Activated naive CD8-positive, alpha-beta T cell treated with anti-CD3 and anti-CD28 coated beads, Interleukin-2, amount 10 ng/mL, durations not matched to agents 7 days and 5 days (primary cell): ENCODE measurements at regions not wholly inside any gene's neighbourhood (a gene's known extent, or its start where the extent isn't known, plus 50 kb on each side); places are given as distances from the start of the nearest gene placed in this dataset.

Experiments
- ATAC-seq: fragments of 150-1000 bp; cut with Tn5 transposase; one replicate; pipeline ENCODE4 v1.10.0; 2021; ENCODE audit warnings: low read depth, moderate library complexity
- POLR2A ChIA-PET: fragments of 350-600 bp; sonication (Branson Sonifier 250); formaldehyde crosslinking; loops from one replicate; lab custom pipeline; 2021; ENCODE audit warnings: antibody characterized with exemption; lab: Charles Lee
- DNase-seq: peaks from one replicate; pipeline ENCODE4 v3.0.0; 2021
- H3K27ac Mint-ChIP-seq: one replicate; pipeline ENCODE4 v1.8.0; 2022; ENCODE audit warnings: mild to moderate bottlenecking, mixed read lengths
- H3K27me3 Mint-ChIP-seq: one replicate; pipeline ENCODE4 v1.8.0; 2022; ENCODE audit warnings: mild to moderate bottlenecking, moderate library complexity, mixed read lengths
- H3K36me3 Mint-ChIP-seq: one replicate; pipeline ENCODE4 v1.8.0; 2021; ENCODE audit warnings: mild to moderate bottlenecking, mixed read lengths
- H3K4me1 Mint-ChIP-seq: one replicate; pipeline ENCODE4 v1.8.0; 2021; ENCODE audit warnings: mixed read lengths
- H3K4me3 Mint-ChIP-seq: one replicate; pipeline ENCODE4 v1.8.0; 2022; ENCODE audit warnings: mild to moderate bottlenecking, moderate library complexity, mixed read lengths
- H3K9me3 Mint-ChIP-seq: one replicate; pipeline ENCODE4 v1.8.0; 2021; ENCODE audit warnings: mixed read lengths

GRCh38 chr7:84274029-84274638 lies 79.5 kb upstream of the SEMA3A start:
- Mint-ChIP-seq H3K4me3 (no peak overlapping the region), H3K9me3 (no peaks in the 10 kb centered on the region), H3K4me1 (no peaks in the 10 kb centered on the region), H3K36me3 (no peaks in the 10 kb centered on the region), H3K27me3 (peaks cover 5% of the 10 kb centered on the region), H3K27ac (no peak overlapping the region)
- no peak for DNase-seq
- no peak for ATAC-seq
- POLR2A ChIA-PET, result no interaction called here

DNA sequence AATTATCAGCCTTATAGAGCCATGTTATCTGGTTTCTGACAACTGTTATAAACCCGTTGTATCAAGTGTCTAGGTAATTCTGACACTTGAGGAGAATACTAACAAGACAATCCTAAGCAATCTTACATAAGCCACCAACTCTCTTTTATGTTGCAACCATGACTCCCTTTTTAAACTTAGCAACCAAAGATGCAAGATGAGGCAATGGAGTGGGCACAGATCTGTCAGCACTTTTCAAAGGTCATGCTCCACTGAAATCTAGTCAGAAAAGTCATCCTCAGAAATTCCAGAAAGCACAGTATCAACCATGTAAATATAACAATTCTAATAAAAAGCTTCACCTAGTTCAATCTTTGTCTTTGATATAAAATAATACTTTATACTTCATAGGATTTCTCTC lies 77.0 kb upstream of the SEMA3A start:
- H3K4me3 Mint-ChIP-seq, result no peak overlapping the region
- no peaks in the 10 kb centered on the region for H3K27me3 Mint-ChIP-seq
- POLR2A ChIA-PET, result no interaction called here
- H3K27ac Mint-ChIP-seq, result no peak overlapping the region
- DNase-seq (no peak), ATAC-seq (no peak)
- H3K9me3 Mint-ChIP-seq, result no peaks in the 10 kb centered on the region
- no peaks in the 10 kb centered on the region for H3K36me3 Mint-ChIP-seq
- H3K4me1 Mint-ChIP-seq, result no peaks in the 10 kb centered on the region

DNA sequence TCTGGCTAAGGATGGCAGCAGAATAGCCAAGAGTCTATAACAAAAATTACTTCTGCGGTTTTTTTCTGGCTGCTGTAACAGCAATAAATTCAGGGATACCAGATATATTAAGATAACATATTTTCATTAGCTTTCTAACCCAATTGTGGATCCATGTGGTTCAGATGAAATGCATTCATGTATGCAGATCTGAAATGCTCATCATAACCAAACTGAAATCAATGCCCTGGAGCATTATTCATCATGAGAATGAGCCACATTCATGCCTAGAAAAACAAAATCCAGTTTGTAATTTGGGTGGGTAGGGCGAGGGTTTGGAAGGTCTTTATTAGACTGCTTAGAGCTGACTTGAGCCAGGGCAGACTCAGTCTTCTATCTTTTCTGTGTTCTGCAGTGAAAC lies 69.8 kb upstream of the SEMA3A start:
- H3K27me3 Mint-ChIP-seq, result no peaks in the 10 kb centered on the region
- H3K4me3 Mint-ChIP-seq, result no peak overlapping the region
- POLR2A ChIA-PET, result no interaction called here
- DNase-seq (no peak), ATAC-seq (no peak)
- H3K36me3 Mint-ChIP-seq, result no peaks in the 10 kb centered on the region
- H3K4me1 Mint-ChIP-seq, result no peaks in the 10 kb centered on the region
- H3K9me3 Mint-ChIP-seq, result no peaks in the 10 kb centered on the region
- H3K27ac Mint-ChIP-seq, result no peak overlapping the region

- POLR2A ChIA-PET, result no interaction called here
- ATAC-seq (no peak), DNase-seq (no peak)
- no peak overlapping the region for H3K27ac Mint-ChIP-seq
- no peaks in the 10 kb centered on the region for H3K27me3 Mint-ChIP-seq
- no peaks in the 10 kb centered on the region for H3K36me3 Mint-ChIP-seq
- no peaks in the 10 kb centered on the region for H3K9me3 Mint-ChIP-seq
- H3K4me1 Mint-ChIP-seq, result no peaks in the 10 kb centered on the region
- no peak overlapping the region for H3K4me3 Mint-ChIP-seq
Measured at GRCh38 chr7:84263106-84263505, 68.5 kb upstream of the SEMA3A start.

DNA sequence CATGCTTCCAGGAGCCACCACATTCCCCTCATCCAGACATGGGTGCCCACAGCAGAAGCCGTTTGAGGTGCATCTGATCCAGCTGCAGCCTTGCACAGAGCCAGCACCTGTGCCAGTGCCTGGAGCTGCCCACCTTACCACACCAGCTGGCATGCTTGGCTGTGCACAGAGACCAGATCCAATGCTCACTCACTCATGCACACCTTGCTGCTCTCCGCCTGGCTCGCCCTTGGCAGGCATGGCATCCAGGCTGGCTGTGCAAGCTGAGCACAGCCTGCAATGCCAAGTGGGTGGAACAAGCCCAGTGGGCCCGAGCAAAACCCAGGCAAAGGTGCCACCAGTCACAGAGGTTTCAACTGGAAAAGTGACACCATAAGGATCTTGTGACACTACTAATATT lies 66.9 kb upstream of the SEMA3A start:
- H3K4me1 Mint-ChIP-seq, result no peaks in the 10 kb centered on the region
- no peak overlapping the region for H3K27ac Mint-ChIP-seq
- no peaks in the 10 kb centered on the region for H3K27me3 Mint-ChIP-seq
- H3K36me3 Mint-ChIP-seq, result no peaks in the 10 kb centered on the region
- no peak for ATAC-seq
- no peak for DNase-seq
- no peaks in the 10 kb centered on the region for H3K9me3 Mint-ChIP-seq
- POLR2A ChIA-PET, result no interaction called here
- H3K4me3 Mint-ChIP-seq, result no peak overlapping the region

- H3K4me3 Mint-ChIP-seq, result no peak overlapping the region
Measured at GRCh38 chr7:84258628-84259027, 64.0 kb upstream of the SEMA3A start.

GRCh38 chr7:84256571-84256971 lies 62.0 kb upstream of the SEMA3A start:
- no peak for DNase-seq
- POLR2A ChIA-PET, result no interaction called here
- H3K36me3 Mint-ChIP-seq, result no peaks in the 10 kb centered on the region
- no peak overlapping the region for H3K4me3 Mint-ChIP-seq
- no peaks in the 10 kb centered on the region for H3K27me3 Mint-ChIP-seq
- ATAC-seq, result no peak
- H3K9me3 Mint-ChIP-seq, result no peaks in the 10 kb centered on the region
- no peaks in the 10 kb centered on the region for H3K4me1 Mint-ChIP-seq
- no peak overlapping the region for H3K27ac Mint-ChIP-seq

More at GRCh38 chr7:84258628-84259027, 64.0 kb upstream of the SEMA3A start:
- no peak for DNase-seq
- Mint-ChIP-seq H3K36me3 (no peaks in the 10 kb centered on the region), H3K9me3 (no peaks in the 10 kb centered on the region), H3K27ac (no peak overlapping the region), H3K27me3 (no peaks in the 10 kb centered on the region), H3K4me1 (no peaks in the 10 kb centered on the region)
- no peak for ATAC-seq
- POLR2A ChIA-PET, result no interaction called here

DNA sequence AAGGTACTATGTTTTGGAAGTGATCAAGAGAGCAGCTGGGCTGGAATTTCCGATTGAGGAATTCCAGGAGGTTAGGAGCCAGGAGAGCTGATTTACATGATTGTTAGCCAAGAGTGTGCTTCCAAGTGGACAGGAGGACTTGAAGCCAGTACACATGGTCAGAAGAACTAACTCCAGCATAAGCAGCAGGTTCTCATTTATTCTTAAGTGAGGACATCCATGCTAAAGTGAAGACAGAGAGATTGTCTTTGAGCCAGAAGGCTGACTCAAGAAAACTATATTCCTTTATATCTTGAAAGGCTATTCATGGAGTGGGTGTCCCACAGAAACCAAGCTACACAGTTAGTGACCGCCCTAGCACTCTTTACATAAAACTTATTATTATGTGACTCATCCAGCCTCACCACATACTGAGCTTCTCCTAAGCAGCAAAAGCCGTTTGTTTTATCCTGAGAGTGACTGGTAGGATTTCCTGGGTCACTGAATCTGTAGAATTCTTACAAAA lies 56.7 kb upstream of the SEMA3A start:
- no peak for ATAC-seq

DNA sequence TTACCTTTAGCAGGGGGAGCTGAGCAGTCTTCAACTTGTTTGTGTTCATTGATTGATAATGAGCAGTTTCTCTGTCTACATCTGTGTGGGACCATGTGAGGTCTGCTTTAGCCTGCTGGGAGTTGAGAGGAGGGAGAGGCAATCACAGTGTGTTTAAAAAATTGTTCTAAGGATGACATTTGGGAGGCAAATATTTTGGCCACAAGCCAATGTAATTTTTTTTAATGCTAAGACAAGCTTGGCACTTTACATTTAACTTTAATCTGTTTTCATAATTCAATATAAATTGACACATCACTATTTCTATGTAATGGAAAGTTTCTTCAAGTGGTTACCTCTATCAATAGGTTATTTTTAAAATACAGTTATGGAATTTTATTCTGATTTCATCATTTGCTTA lies 55.9 kb upstream of the SEMA3A start:
- Mint-ChIP-seq H3K4me3 (no peak overlapping the region), H3K9me3 (no peaks in the 10 kb centered on the region), H3K4me1 (no peaks in the 10 kb centered on the region), H3K27me3 (no peaks in the 10 kb centered on the region), H3K36me3 (no peaks in the 10 kb centered on the region), H3K27ac (no peak overlapping the region)
- DNase-seq (no peak), ATAC-seq (no peak)
- POLR2A ChIA-PET, result no interaction called here

More for the DNA sequence above, 56.7 kb upstream of the SEMA3A start:
- H3K36me3 Mint-ChIP-seq, result no peaks in the 10 kb centered on the region
- H3K27me3 Mint-ChIP-seq, result no peaks in the 10 kb centered on the region
- POLR2A ChIA-PET, result no interaction called here
- no peak overlapping the region for H3K27ac Mint-ChIP-seq
- H3K4me1 Mint-ChIP-seq, result no peaks in the 10 kb centered on the region
- no peak for DNase-seq
- H3K4me3 Mint-ChIP-seq, result no peak overlapping the region
- no peaks in the 10 kb centered on the region for H3K9me3 Mint-ChIP-seq

- no peak for ATAC-seq
- POLR2A ChIA-PET, result no interaction called here
- no peak overlapping the region for H3K4me3 Mint-ChIP-seq
- H3K4me1 Mint-ChIP-seq, result no peaks in the 10 kb centered on the region
- H3K36me3 Mint-ChIP-seq, result no peaks in the 10 kb centered on the region
- peaks cover 2% of the 10 kb centered on the region for H3K9me3 Mint-ChIP-seq
- no peak overlapping the region for H3K27ac Mint-ChIP-seq
- no peak for DNase-seq
- no peaks in the 10 kb centered on the region for H3K27me3 Mint-ChIP-seq
Measured at GRCh38 chr7:84249656-84250055, 55.1 kb upstream of the SEMA3A start.

- H3K27ac Mint-ChIP-seq, result no peak overlapping the region
- no peaks in the 10 kb centered on the region for H3K4me1 Mint-ChIP-seq
- no peaks in the 10 kb centered on the region for H3K27me3 Mint-ChIP-seq
- ATAC-seq (no peak), DNase-seq (no peak)
- POLR2A ChIA-PET, result no interaction called here
- H3K4me3 Mint-ChIP-seq, result no peak overlapping the region
- no peaks in the 10 kb centered on the region for H3K36me3 Mint-ChIP-seq
- peaks cover 3% of the 10 kb centered on the region for H3K9me3 Mint-ChIP-seq
Measured at GRCh38 chr7:84248843-84249242, 54.3 kb upstream of the SEMA3A start.

DNA sequence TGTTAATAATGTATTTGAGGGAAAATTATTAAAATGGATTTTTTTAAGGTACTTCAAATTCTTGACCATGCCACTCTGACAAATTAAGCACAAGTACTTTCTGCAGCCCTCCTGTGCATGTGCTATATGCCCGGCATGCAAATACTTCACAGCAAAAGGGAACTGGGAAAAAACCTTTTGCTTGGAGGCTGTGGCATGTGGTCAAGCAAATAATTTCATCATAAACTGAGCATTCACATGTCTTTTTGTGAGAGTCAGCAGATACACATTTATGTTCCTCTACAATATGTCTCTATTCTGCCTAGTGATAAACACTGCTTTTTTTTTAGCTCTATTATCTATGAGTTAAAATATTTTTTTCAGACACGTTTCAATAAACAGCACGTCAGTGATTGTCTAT lies 53.7 kb upstream of the SEMA3A start:
- no peak overlapping the region for H3K4me3 Mint-ChIP-seq

DNA sequence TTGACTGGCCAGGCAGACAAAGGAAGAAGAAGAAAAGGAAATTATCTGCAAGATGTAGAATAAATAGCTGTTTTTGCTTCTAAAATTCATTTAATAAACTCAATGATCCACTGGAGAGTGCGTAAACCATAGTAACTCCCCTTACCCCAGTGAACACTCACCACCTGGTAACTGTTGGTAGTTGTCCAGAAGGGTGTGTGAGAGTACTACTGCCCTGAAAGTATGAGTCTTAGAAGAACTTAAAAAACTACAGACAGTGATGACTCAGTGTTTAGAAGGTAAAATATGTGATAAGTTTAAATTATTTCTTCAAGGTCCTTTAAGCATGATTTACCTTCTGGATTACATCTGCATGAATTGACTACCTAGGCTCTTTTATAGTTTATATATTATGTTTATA lies 53.0 kb upstream of the SEMA3A start:
- H3K4me1 Mint-ChIP-seq, result no peaks in the 10 kb centered on the region
- H3K36me3 Mint-ChIP-seq, result no peaks in the 10 kb centered on the region
- POLR2A ChIA-PET, result no interaction called here
- DNase-seq (no peak), ATAC-seq (no peak)
- peaks cover 7% of the 10 kb centered on the region for H3K9me3 Mint-ChIP-seq
- no peaks in the 10 kb centered on the region for H3K27me3 Mint-ChIP-seq
- H3K4me3 Mint-ChIP-seq, result no peak overlapping the region
- H3K27ac Mint-ChIP-seq, result no peak overlapping the region

More for the DNA sequence above, 53.7 kb upstream of the SEMA3A start:
- Mint-ChIP-seq H3K9me3 (peaks cover 7% of the 10 kb centered on the region), H3K27ac (no peak overlapping the region), H3K4me1 (no peaks in the 10 kb centered on the region), H3K36me3 (no peaks in the 10 kb centered on the region), H3K27me3 (no peaks in the 10 kb centered on the region)
- POLR2A ChIA-PET, result no interaction called here
- no peak for DNase-seq
- ATAC-seq, result no peak

GRCh38 chr7:84245835-84246234 lies 51.2 kb upstream of the SEMA3A start:
- Mint-ChIP-seq H3K27ac (no peak overlapping the region), H3K4me3 (no peak overlapping the region), H3K4me1 (no peaks in the 10 kb centered on the region), H3K36me3 (no peaks in the 10 kb centered on the region), H3K27me3 (no peaks in the 10 kb centered on the region), H3K9me3 (peaks cover 12% of the 10 kb centered on the region)
- POLR2A ChIA-PET, result no interaction called here
- no peak for DNase-seq
- ATAC-seq, result no peak
